ENCODE measurements at regions not wholly inside any gene's neighbourhood (a gene's known extent, or its start where the extent isn't known, plus 50 kb on each side); places are given as distances from the start of the nearest gene placed in this dataset.
"Not testable (repeated sequence)": the region's sequence is repeated elsewhere in the genome, so short reads cannot be mapped to it uniquely, and the experiment has no call there.

DNA sequence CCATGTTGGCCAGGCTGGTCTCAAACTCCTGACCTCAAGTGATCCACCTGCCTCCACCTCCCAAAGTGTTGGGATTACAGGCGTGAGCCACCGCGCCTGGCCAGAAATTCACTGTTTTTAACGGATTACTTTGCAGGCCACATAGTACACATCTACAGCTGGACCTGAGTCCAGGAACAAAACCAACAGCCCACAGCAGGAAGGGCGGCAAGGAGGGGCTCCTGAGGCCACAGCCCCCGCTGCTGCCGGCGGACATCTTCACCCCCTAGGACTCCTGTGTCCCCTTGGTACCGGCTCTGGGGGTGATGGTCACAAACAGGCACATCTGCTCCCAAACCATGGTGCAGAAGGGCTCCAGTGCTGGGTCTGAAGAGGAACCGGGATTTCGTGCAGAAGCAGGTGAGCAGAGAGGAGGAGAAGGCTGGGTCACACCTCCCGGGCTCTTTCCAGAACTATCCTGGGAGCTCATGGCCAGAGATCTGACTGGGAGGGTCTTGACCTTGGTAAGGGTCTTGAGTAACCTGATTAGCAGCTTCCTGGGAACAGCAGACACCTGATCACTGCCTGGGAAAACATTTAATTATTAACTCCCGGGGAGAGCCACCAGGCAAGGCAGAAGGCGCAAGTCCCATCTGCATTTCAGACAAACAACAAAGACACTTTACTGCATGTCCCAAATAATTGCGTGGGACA, 99.9 kb downstream of the SHANK2 start:
- DNase-seq (ENCODE audit: low spot score): not testable (repeated sequence)

DNA sequence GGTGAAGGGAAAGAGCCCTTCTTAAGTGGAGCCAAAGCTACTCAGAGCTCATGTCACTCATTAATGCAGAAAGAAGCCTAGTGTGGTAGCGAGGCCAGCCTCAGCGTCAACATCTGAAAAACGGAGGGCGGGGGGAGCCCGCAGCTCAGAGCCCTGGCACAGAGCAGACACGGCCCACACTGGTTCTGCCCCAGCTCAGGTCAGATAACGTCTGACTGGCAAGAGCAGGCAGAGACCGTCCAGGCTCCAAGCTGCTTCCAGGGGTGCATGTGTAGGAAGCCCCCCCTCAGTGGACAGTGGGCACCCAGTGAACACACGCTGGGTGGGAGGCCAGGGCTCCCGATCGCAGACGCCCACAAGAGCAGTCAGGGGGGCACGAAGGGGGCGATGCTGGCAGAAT, 100.8 kb downstream of the SHANK2 start:
- no peak for DNase-seq (ENCODE audit: low spot score)

DNA sequence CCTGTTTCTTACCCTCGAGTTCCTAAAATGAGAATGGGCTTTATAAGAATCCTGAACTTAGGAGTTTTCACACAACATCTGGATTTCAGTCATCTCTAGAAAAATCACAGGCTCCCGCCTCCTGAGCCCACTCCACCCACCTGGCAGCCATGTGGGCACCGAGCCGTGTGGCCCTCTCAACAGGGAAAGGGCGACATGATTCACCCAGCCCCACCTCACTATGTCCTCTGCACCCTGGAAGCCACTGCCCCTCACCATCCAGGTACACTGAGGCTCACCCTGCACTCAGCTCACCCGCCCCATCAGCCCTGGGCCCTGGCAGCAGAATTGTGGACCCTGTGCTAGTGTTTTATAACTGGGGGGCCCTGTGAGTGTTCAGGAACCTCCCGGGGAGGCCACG, 101.5 kb downstream of the SHANK2 start:
- no peak for DNase-seq (ENCODE audit: low spot score)

DNA sequence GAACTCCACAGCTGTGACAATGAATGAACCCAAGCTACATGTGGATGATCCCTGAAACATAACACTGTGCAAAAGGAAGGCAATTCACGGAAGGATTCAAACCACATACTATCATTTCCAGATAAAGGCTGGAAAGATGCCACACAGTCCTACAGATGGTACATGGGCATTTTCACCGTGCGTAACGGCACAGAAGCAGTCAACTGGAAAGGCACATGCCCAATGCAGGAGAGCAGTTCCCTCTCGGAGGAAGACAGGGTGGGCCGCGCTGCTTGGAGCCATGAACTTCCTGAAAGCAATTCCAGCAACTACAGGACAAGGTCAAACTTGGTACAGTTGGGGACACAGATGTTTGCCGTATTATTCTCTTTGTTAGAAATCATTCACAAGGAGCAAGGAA, 103.7 kb downstream of the SHANK2 start:
- no peak for DNase-seq (ENCODE audit: low spot score)

DNA sequence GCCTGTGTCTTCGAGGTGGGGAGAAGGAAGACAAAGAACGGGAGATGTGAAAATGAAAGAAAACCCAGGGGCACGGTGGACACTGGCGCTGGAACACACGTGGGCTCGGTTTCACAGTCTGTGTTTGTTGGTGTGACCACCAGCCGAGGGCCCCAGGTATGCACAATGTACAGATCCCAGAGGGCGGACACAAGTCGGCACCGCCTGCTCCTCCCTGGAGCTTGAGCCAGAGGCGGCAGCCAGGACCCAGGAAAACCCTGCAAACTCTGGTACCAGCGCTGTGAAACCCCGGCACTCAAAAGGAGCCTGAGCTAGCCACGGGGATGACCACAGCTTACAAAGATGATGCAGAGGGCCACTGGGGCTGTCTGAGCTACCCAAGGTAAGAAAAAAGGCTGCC, 105.0 kb downstream of the SHANK2 start:
- no peak for DNase-seq (ENCODE audit: low spot score)

DNA sequence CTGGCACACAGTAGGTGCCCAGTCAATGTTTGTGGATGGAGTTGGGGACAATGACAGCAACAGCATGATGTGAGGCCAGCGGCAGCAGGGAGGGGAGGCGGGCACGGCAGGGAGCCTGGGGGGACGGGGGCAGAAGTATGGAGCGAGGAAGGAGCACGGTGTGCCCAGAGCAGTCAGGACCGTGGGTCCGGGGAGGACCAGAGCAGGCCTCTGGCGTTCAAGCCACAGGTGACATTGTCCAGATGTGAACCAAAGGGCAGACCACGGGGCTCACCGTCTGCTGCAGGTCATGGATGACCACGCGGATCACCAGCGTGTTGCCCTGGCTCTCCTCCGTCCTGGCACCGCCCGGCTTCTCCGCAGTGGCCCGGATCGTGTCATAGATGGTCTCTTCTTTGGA, 105.5 kb downstream of the SHANK2 start:
- no peak for DNase-seq (ENCODE audit: low spot score)

DNA sequence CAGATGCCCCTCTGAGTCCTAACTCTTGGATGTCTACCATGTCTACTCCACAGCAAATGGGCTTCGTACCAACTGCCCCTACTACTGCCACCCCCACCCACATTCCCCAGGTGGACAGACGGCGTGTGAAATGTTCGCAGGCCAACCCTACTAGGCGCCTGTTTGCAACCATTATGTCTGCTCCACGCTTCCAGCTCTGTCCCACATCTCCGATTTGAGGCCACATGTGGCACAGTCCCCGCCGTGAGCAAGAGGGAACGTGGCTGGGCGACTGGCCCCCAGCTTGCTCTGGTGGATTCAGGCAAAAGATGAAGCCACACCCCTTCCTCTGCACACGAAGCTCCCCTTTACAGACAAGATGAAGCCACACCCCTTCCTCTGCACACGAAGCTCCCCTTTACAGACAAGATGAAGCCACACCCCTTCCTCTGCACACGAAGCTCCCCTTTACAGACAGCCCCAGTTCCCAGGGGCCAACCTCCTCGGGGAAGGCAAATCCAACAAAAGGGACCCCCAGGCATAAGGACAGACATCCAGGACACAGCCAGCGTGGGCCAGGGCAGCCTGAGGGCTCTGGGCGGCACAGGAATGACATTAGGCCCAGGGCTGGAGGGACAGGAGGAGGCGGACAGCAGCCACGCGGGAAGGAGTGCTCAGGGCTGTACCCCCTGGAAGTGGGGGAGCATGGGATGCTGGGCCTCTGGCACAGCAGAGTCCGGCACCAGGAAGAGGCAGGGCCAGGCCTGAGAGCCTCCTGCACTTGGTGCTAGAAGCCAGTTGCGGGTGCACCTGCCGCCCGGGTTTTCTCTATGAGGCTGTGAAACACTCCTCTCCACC, 106.2 kb downstream of the SHANK2 start:
- DNase-seq (ENCODE audit: low spot score): no peak

DNA sequence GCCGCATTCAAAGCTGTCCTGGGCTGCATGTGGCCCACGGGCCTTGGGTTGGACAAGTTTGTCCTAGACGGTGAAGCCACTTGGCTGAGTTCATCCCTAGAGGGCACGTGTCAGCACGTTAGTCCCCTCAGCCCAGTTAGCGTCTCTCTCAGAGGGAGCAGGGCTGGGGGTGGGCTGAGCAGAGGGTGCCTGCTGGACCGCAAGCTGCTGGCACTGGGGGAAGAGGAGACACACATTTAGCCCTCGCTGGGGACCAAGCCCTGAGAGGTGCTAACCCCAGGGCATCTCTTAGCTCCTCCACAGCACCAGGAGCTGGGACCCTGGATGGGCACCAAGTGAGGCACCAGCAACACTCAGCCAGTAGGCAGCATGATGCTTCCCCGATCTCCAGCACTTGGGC, 107.0 kb downstream of the SHANK2 start:
- DNase-seq (ENCODE audit: low spot score): no peak

DNA sequence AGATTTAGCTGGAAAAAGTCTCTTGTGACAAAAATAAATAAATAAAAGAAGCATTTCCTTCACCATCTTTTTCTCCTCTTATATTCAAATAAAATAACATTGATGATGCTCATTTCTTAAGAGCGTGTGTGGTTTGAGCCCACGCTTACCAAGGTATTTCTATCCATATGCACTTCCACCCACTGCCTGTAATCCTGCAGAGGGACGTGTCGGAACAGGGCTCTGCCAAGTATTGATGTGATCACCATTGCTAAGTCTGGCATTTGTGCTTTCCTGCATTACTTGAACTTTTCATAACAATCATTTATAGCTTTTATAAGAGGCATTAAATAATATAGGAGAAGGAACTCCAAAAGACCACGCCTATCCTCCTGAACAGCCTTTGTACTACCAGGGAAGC, 107.6 kb downstream of the SHANK2 start:
- DNase-seq (ENCODE audit: low spot score): no peak

DNA sequence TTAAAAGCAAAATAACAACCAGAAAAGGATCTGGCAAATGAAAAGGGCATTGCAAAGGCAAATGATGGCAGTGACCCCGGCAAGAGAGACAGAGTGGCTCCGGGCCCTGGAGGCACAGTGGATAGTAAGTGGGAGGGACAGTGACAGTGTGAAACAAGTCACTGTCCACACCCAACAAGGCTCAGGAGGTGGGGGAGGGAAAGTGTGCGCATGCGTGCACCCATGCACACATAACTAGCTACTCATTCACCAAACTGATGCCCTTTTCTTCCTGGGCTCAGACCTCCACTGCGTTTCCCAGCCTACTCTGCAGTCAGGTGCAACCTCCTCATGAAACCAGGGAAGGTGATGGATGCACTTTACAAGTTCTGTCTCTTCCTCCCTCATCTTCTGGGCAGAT, 108.4 kb downstream of the SHANK2 start:
- DNase-seq (ENCODE audit: low spot score): no peak

DNA sequence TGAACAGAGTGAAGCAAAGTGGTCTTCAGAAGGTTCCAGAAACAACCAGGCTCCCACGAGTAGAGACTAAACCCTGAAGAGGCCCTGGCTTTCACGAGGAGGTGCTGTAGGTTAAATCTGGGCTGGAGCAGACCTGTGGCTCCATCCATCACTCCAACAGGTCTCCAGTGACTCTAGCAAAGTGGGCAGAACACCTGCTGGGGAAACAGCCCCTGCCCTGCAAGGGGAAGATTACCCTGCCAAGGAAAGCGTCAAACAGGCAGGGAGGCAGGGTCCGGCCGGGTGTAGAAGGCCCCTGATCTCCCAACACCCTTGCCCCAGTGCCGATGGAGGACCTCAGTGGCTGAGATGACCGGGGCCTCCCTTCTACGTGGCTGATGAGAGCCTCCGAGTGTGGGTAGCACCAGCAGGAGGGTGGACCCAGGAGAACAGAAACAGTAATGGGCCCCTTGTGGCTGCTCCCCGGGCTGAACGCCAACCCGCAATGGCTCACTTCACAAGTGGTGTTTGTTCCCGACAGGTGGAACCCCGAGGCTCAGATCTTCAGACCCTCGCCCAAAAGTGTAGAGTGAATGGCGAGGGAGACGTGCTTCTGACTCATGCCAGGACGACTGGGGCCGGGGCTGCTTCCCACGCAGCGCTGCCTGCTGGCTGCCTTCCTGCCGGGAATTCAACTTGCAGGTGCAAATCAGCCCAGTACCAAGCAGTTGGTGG, 112.0 kb downstream of the SHANK2 start:
- DNase-seq (ENCODE audit: low spot score): no peak

DNA sequence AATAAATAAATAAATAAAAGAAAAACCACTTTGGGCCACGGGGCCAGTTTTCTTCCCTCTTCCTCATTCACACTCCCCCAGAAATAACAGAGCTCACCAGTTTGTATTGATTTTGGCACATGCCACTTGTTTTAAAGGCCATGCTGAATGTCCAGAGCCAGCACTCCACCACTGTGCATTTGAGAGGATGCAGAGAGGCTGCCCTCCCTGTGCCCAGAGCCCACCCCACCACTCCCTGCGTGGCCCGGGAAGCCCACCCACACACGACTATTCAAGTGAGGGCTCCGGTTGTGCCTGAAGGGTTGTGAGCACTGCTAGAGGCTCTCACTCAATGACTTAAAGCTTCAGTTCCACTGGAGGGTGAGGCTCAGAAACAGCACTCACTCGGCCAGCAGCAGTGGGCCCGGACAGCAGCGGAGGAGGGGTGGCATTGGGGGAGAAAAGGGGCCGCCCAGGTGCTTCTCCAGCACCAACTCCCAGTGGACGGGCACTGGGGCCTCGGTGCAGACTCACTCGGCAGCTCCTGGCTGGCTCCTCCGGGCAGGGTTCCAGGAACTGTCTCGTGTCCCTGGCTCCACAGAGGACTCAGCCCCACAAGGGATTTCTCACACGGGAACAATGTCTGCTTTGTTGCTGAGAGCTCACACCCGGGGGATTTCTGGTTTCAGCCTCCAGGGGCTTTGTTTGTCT, 112.7 kb downstream of the SHANK2 start:
- no peak for DNase-seq (ENCODE audit: low spot score)

DNA sequence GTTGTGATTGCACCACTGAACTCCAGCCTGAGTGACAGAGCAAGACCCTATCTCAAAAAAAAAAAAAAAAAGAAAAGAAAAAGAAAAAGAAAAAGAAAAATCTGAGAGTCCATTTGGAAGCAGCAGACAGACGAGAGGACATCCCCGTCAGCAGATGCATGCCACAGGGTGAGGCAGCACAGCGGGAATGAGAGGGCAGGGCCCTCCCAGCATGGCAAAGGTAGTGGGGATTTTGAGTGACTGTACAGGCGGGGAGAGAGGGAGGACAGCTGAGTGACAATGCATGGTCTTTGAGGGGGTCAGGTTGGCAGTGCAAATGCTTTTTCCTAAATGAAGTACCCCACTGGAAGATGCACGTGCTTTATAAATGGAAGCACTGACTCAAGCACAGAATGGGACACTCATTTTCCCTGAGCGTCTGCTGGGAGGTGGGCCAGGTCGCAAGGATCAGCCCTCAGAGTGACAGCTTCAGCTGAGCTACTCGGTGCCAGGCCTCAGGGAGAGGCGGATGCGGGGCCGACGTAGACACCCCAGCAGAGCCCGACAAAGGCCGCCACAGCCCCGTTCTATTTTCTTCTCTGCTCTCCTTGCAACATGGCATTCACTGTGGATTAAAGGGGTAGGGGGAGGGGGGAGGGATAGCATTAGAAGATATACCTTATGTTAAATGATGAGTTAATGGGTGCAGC, 113.5 kb downstream of the SHANK2 start:
- DNase-seq (ENCODE audit: low spot score): no peak

DNA sequence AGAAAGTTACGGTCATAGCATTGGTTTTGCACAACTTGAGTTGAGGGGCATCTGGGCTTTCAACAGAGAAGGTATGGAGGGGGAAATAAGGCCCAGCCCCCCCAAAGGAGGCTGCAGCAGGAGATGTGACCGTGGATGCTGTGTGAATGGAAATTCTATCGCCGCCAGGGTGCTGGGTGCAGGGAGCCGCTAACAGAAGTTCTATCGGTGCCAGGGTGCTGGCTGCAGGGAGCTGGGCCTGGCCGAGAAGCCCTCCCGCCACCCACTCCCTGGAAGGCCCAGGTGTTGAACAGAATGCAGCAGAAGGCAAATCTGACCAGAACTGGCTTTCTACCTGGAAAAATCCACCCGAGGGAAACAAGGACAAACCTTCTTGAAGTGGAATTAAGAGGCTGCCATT, 115.0 kb downstream of the SHANK2 start:
- DNase-seq (ENCODE audit: low spot score): no peak

DNA sequence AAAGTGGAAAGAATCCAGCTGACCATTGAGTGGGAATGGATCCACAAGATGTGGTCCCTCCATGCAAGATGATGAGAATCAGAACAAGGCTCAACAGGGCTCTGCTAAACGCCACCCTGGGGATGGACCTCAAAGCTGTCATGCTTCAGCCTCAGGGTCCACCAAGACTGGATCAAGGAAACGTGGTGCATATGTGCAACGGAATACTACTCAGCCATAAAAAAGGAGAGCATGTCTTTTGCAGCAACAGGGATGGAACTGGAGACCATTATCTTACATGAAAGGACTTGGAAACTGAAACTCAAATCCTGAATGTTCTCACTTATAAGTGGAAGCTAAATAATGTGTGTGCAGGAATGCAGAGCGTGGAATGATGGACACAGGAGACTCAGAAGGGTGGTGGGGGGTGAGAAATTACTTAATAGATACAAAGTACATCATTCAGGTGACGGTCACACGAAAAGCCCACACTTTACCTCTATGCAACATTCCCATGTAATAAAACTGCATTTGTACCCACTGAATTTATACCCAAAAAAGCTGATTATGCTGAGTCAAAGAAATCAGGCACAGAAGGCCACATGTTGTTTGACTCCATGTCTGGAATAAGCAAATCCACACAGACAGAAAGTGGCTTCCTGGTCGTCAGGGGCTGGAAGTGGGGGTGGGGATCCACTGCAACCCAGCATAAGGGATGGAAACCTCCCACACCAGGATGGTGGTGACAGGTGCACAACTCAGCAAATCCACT, 116.1 kb downstream of the SHANK2 start:
- no peak for DNase-seq (ENCODE audit: low spot score)

DNA sequence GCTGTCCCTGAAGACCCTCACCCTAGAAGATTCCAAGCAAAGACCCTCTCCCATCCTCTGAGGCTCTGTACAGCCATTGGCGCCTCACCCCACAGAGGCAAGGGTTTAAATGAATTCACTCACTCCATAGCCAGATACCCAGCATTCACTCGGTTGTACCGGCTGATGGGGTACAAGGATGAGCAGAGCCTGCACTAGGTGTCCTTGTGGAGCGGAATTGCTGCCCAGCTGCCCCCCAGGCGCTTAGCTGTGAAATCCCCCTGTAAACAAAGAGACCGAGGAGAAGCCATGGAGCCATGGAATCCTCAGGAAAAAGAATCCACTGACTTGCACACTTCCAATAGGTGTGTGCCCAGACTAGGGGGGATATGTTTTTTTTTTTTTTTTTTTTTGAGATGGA, 117.3 kb downstream of the SHANK2 start:
- DNase-seq (ENCODE audit: low spot score): no peak

DNA sequence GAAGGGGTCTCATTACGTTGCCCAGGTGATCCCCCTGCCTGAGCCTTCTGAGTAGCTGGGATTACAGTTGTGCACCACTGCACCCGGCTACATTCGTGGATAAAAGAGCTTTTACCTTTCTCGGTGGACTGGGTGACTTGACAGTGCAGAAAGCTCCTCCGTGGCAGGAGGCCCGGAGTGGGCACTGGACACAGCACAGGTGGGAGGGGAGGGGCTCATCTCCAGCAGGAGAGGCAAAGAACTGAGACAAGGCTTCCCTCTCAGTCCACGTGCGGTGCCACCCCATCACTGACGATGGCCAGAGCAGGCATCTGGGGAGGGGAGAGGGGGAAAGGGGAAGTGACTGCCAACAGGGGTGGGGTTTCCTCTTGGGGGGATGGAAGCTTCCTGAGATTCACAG, 118.4 kb downstream of the SHANK2 start:
- no peak for DNase-seq (ENCODE audit: low spot score)

DNA sequence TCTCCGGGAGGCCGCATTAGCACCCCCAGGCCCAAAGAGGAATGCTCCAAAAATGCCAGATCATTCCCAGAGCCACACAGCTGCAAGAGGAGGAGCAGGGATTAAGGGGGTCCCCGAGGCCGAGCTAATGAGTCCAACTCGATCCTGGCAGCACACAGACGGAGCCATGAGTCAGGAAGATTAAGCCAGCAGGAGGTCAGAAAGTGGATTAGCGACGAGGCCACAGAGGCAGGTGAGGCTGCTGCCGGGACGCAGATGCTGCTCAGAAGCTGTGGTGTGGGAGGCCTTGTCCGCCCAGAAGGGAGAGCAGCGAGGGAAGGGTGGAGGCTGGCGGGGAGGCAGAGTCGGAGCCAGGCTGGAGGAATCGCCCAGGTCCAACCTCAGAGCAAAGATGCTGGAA, 120.5 kb downstream of the SHANK2 start:
- no peak for DNase-seq (ENCODE audit: low spot score)

DNA sequence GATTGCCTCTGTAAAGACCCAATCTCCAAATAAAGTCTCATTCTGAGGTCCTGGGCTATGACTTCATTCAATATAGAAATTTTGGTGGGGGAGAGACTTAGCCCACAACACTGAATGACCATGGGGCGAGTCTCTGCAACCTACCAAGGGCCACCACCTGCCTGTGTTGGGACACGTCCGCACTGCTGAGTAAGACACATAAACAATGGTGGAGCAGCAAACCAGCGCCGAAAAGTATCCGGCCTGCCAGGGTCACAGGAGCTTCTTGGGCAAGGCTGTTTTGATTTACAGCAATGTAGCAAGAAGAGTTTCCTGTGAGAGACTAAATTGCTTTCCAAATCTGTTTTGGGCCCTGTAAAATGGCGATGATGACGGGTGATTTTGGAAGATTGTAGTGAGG, 122.3 kb downstream of the SHANK2 start:
- DNase-seq (ENCODE audit: low spot score): no peak

DNA sequence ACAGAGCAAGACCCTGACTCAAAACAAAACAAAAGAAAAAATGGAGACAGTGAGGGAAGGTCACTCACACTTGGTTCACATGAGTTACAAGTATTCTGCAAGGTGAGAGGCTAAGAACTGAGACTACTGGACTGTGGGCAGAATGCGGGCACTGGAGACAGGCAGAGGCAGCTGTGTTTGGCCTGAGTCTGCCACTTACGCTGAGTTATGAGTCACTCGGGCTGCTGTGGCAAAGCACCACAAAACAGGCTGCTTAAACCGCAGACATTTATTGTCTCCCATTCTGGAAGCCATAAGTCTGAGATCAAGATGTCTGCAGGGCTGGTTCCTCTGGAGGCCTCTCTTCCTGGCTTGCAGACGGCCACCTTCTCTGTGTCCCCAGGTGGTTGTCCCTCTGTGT, 122.8 kb downstream of the SHANK2 start:
- DNase-seq (ENCODE audit: low spot score): no peak

DNA sequence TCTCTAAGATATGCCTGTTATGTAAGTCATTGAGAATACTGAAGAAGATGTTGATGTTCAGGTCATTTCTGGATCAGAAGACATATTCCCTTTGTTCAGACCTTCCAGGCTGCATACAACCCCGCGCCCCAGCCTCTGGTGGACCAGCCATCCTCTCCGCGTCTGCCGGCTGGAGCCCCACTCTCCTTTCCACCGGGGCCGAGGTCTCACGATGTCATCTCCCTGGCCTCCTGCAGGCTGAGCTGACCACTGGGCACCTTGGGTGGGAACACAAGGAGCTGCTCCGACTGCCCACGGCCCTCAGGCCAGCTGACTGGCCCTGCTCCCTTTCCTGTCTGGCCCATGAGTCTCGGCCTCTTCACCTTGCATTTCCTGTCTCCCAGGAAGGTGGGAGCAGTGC, 124.6 kb downstream of the SHANK2 start:
- DNase-seq (ENCODE audit: low spot score): no peak
